Activated T-cell treated with anti-CD3 and anti-CD28 coated beads, Interleukin-2, amount 50 U/mL, for 24 hours (primary cell): ENCODE measurements at regions not wholly inside any gene's neighbourhood (a gene's known extent, or its start where the extent isn't known, plus 50 kb on each side); places are given as distances from the start of the nearest gene placed in this dataset.

ENCODE experiments used
- DNase-seq: peaks from one replicate; pipeline ENCODE4 v3.0.0-alpha.2; 2020
- H3K27ac Mint-ChIP-seq: 2 replicates; pipeline ENCODE4 v1.8.0; 2020; ENCODE audit warnings: mild to moderate bottlenecking, mixed read lengths
- H3K27me3 Mint-ChIP-seq: 2 replicates; pipeline ENCODE4 v1.8.0; 2020; ENCODE audit warnings: mixed read lengths
- H3K36me3 Mint-ChIP-seq: 2 replicates; pipeline ENCODE4 v1.8.0; 2020; ENCODE audit warnings: low read depth, mixed read lengths
- H3K4me1 Mint-ChIP-seq: 2 replicates; pipeline ENCODE4 v1.8.0; 2020; ENCODE audit warnings: low read depth, mixed read lengths
- H3K4me3 Mint-ChIP-seq: 2 replicates; pipeline ENCODE4 v1.8.0; 2020; ENCODE audit warnings: mild to moderate bottlenecking, moderate library complexity, mixed read lengths
- H3K9me3 Mint-ChIP-seq: 2 replicates; pipeline ENCODE4 v1.8.0; 2020; ENCODE audit warnings: mixed read lengths

DNA sequence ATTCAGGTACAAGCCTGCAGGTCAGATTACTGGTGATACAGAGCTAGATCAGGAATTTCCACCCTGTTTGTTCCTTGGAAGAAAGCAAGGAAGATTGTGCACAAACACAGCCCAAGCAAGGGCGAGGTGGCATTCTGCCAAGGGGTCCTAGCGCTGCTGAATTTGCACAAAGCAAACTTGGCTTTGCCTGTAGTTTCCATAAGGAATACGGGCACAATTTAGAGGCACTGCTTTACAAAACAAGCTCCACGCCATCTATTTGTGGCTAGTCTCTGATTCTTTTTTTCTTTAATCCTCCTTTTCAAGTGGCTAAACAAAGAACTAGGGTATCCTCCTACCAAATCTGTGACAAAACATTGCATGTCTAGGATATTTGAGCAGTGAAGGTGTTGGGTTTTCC, 195.5 kb upstream of the ACVR2A start:
- H3K9me3 Mint-ChIP-seq: no peaks in the 10 kb centered on the region
- H3K4me1 Mint-ChIP-seq: peaks cover 8% of the 10 kb centered on the region
- H3K27me3 Mint-ChIP-seq: no peaks in the 10 kb centered on the region
- H3K27ac Mint-ChIP-seq: no peak overlapping the region
- no peaks in the 10 kb centered on the region for H3K36me3 Mint-ChIP-seq
- no peak for DNase-seq
- H3K4me3 Mint-ChIP-seq: no peak overlapping the region

GRCh38 chr2:147648471-147648870, 196.4 kb upstream of the ACVR2A start:
- no peaks in the 10 kb centered on the region for H3K27me3 Mint-ChIP-seq
- H3K9me3 Mint-ChIP-seq: no peaks in the 10 kb centered on the region
- DNase-seq: no peak
- H3K36me3 Mint-ChIP-seq: no peaks in the 10 kb centered on the region
- H3K4me1 Mint-ChIP-seq: peaks cover 10% of the 10 kb centered on the region
- no peak overlapping the region for H3K27ac Mint-ChIP-seq
- no peak overlapping the region for H3K4me3 Mint-ChIP-seq

DNA sequence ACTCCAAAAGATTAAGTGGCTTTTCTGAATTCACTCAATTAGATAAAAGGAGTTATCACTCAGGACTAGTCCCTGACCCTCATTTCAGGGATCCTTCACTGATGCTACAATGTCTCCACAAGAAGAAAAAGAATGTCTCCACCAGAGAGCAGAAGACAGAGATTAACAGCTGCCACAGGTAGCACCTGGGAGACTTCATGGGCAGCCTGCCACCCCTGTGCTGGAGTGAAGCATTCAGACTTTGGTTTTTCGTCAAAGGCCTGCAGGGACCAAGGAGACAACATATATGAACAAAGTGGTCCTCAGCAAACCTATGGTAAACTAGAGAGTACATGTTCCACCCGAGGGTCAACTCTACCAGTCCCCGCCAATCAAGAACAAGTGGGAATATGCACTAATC, 197.0 kb upstream of the ACVR2A start:
- Mint-ChIP-seq H3K27me3 (no peaks in the 10 kb centered on the region), H3K27ac (no peak overlapping the region), H3K36me3 (no peaks in the 10 kb centered on the region), H3K4me1 (peaks cover 10% of the 10 kb centered on the region), H3K9me3 (no peaks in the 10 kb centered on the region), H3K4me3 (no peak overlapping the region)
- no peak for DNase-seq

DNA sequence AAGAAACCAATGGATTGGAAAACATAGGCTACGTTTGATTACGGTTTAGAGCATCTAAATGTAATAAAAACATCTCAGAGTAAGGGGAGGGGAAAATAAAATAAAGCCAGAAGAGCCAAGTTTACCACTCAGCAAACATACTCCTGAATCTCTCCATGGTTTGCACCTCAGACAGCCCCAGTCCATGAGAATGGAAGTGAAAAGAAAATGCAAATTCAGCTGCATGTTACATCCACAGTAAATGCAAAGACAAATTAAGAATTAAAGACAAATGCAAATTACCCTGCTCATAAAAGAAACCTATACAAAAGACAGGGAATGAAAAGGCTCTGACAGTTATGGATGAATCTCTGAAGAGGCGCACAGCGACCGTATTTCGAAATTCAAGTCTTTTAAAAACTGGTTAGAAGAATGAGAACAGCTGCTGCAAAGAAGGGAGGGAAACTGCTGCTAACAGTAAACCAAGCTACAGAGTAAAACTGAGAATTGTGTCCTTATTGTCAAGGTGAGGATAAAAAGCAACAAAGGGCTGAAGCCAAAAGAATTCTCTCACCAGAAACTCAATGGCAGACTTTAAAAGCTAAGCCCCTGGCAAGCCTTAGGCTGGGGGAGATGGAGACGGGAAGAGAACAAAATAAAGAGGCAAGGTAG, 197.9 kb upstream of the ACVR2A start:
- H3K36me3 Mint-ChIP-seq: no peaks in the 10 kb centered on the region
- peaks cover 10% of the 10 kb centered on the region for H3K4me1 Mint-ChIP-seq
- DNase-seq: no peak
- H3K27ac Mint-ChIP-seq: no peak overlapping the region
- H3K9me3 Mint-ChIP-seq: no peaks in the 10 kb centered on the region
- H3K27me3 Mint-ChIP-seq: no peaks in the 10 kb centered on the region
- no peak overlapping the region for H3K4me3 Mint-ChIP-seq

DNA sequence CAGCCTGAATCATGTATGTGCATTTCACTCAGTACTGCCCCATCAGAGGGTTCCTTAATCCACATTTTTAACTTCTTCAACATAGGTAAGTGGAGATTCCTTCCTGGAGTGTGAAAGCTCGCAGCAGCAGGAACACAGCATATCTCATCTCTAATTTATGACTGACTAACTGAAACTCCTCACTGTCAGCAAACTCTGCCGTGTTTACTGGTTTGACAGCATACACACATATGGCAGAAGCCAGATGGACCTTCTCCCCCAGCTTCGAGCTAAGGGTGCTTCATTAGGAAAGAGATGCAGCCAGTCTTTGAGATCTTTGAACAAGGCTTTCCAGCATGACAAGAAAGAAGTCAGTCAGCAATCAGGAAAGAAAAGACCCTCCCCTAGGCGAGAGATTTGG, 200.3 kb upstream of the ACVR2A start:
- no peak for DNase-seq
- H3K27ac Mint-ChIP-seq: no peak overlapping the region
- H3K9me3 Mint-ChIP-seq: peaks cover 2% of the 10 kb centered on the region

DNA sequence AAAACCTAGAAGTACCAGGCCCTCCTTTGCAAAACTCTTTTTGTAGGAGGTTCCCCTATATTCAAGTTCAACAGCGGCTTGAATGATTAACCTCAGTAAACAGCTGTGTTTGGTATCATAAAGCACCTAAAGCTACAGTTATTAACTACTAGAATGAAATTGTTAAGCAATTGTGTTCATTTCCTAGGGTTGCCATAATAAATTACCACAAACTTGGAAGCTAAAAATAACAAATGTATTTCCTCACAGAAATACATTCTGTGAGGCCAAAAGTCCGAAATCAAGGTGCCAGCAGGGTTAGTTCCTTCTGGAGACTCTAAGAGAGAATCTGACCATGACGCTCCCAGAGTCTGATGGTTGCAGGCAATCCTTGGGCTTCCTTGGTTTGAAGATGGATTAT, 202.1 kb upstream of the ACVR2A start:
- peaks cover 15% of the 10 kb centered on the region for H3K4me1 Mint-ChIP-seq
- no peaks in the 10 kb centered on the region for H3K36me3 Mint-ChIP-seq
- H3K27ac Mint-ChIP-seq: no peak overlapping the region
- H3K4me3 Mint-ChIP-seq: no peak overlapping the region
- DNase-seq: no peak
- H3K9me3 Mint-ChIP-seq: peaks cover 2% of the 10 kb centered on the region
- no peaks in the 10 kb centered on the region for H3K27me3 Mint-ChIP-seq

More for the DNA sequence above, 200.3 kb upstream of the ACVR2A start:
- H3K4me1 Mint-ChIP-seq: peaks cover 9% of the 10 kb centered on the region
- H3K36me3 Mint-ChIP-seq: no peaks in the 10 kb centered on the region
- H3K27me3 Mint-ChIP-seq: no peaks in the 10 kb centered on the region
- H3K4me3 Mint-ChIP-seq: no peak overlapping the region

GRCh38 chr2:147641651-147642050, 203.2 kb upstream of the ACVR2A start:
- Mint-ChIP-seq H3K36me3 (no peaks in the 10 kb centered on the region), H3K9me3 (peaks cover 2% of the 10 kb centered on the region), H3K27me3 (no peaks in the 10 kb centered on the region), H3K27ac (no peak overlapping the region), H3K4me1 (peaks cover 18% of the 10 kb centered on the region), H3K4me3 (no peak overlapping the region)
- DNase-seq: no peak

GRCh38 chr2:147639891-147640290, 204.9 kb upstream of the ACVR2A start:
- no peak for DNase-seq
- Mint-ChIP-seq H3K4me3 (no peak overlapping the region), H3K9me3 (peaks cover 2% of the 10 kb centered on the region), H3K36me3 (no peaks in the 10 kb centered on the region), H3K27ac (no peak overlapping the region), H3K4me1 (peaks cover 21% of the 10 kb centered on the region), H3K27me3 (no peaks in the 10 kb centered on the region)

GRCh38 chr2:147639386-147639785, 205.4 kb upstream of the ACVR2A start:
- no peaks in the 10 kb centered on the region for H3K36me3 Mint-ChIP-seq
- peaks cover 2% of the 10 kb centered on the region for H3K9me3 Mint-ChIP-seq
- H3K4me3 Mint-ChIP-seq: no peak overlapping the region

DNA sequence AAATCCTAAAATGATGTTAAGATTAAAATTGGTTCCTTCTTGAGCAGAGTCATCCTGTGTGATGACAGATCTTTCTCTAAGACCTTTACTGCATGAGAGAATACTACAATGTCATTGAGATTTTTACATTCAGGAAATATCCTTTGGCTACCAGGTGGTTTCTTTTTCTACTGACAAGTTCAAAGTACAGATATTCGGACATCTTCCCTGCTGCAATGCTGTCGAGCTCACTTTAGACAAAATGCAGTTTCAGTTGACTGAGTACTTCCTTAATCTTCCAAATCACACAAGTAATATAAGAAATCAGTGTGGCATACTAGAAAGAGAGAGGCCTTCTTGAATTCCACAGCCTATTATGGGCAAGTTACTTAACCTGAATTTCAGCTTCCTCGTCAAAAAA, 207.9 kb upstream of the ACVR2A start:
- Mint-ChIP-seq H3K27me3 (no peaks in the 10 kb centered on the region), H3K4me3 (no peak overlapping the region), H3K36me3 (no peaks in the 10 kb centered on the region), H3K27ac (no peak overlapping the region), H3K4me1 (peaks cover 19% of the 10 kb centered on the region), H3K9me3 (peaks cover 2% of the 10 kb centered on the region)
- no peak for DNase-seq

More at GRCh38 chr2:147639386-147639785, 205.4 kb upstream of the ACVR2A start:
- H3K27ac Mint-ChIP-seq: no peak overlapping the region
- no peaks in the 10 kb centered on the region for H3K27me3 Mint-ChIP-seq
- peaks cover 21% of the 10 kb centered on the region for H3K4me1 Mint-ChIP-seq
- no peak for DNase-seq

GRCh38 chr2:147636238-147636882, 208.5 kb upstream of the ACVR2A start:
- no peaks in the 10 kb centered on the region for H3K27me3 Mint-ChIP-seq
- H3K27ac Mint-ChIP-seq: peak overlapping the region; percentile 76
- H3K9me3 Mint-ChIP-seq: peaks cover 2% of the 10 kb centered on the region
- no peak overlapping the region for H3K4me3 Mint-ChIP-seq
- H3K4me1 Mint-ChIP-seq: peaks cover 19% of the 10 kb centered on the region
- no peaks in the 10 kb centered on the region for H3K36me3 Mint-ChIP-seq
- DNase-seq: no peak

GRCh38 chr2:147634826-147635225, 210.0 kb upstream of the ACVR2A start:
- Mint-ChIP-seq H3K4me3 (no peak overlapping the region), H3K27ac (peak overlapping the region; percentile 76), H3K36me3 (no peaks in the 10 kb centered on the region), H3K4me1 (peaks cover 15% of the 10 kb centered on the region), H3K9me3 (peaks cover 2% of the 10 kb centered on the region), H3K27me3 (no peaks in the 10 kb centered on the region)
- DNase-seq: no peak

DNA sequence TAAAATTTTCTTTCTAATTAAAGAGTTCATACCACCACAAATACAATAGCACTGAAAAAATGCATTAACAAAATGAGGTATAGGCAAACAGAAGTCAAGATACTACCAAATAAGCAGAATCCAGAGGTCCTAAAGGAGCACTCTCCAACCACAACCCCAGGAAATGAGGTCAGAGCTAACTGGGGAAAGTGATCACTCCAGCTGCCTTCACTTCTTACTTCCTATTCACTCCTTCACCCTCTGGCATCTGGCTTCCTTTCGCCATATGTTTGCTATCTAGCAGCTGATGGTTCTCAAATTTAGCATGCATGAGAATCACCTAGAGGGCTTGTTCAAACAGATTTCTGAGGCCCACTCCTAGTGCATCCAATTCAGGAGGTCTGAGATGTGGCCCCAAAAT, 212.6 kb upstream of the ACVR2A start:
- Mint-ChIP-seq H3K4me1 (peaks cover 23% of the 10 kb centered on the region), H3K4me3 (no peak overlapping the region), H3K36me3 (no peaks in the 10 kb centered on the region), H3K27me3 (no peaks in the 10 kb centered on the region), H3K9me3 (peaks cover 3% of the 10 kb centered on the region), H3K27ac (no peak overlapping the region)
- DNase-seq: no peak

GRCh38 chr2:147631294-147631693, 213.5 kb upstream of the ACVR2A start:
- Mint-ChIP-seq H3K4me3 (no peak overlapping the region), H3K36me3 (no peaks in the 10 kb centered on the region), H3K9me3 (peaks cover 3% of the 10 kb centered on the region), H3K27ac (peak overlapping the region; percentile 92), H3K4me1 (peaks cover 22% of the 10 kb centered on the region), H3K27me3 (no peaks in the 10 kb centered on the region)
- no peak for DNase-seq

- DNase-seq: no peak
- H3K9me3 Mint-ChIP-seq: peaks cover 3% of the 10 kb centered on the region
- no peaks in the 10 kb centered on the region for H3K27me3 Mint-ChIP-seq
- H3K4me1 Mint-ChIP-seq: peaks cover 27% of the 10 kb centered on the region
- H3K4me3 Mint-ChIP-seq: no peak overlapping the region
- peak overlapping the region; percentile 92 for H3K27ac Mint-ChIP-seq
- no peaks in the 10 kb centered on the region for H3K36me3 Mint-ChIP-seq
These were observed 214.2 kb upstream of the ACVR2A start for GRCh38 chr2:147630585-147630984.
